LNCAP (cell line): ENCODE measurements at regions not wholly inside any gene's neighbourhood (a gene's known extent, or its start where the extent isn't known, plus 50 kb on each side); places are given as distances from the start of the nearest gene placed in this dataset.

Source experiments
- TF ChIP-seq, protein P1 (sequence below): fragments of 450-650 bp; IDR thresholded peaks from 2 replicates; pipeline ENCODE4 v1.5.1; 2017; ENCODE audit warnings: mild to moderate bottlenecking

DNA sequence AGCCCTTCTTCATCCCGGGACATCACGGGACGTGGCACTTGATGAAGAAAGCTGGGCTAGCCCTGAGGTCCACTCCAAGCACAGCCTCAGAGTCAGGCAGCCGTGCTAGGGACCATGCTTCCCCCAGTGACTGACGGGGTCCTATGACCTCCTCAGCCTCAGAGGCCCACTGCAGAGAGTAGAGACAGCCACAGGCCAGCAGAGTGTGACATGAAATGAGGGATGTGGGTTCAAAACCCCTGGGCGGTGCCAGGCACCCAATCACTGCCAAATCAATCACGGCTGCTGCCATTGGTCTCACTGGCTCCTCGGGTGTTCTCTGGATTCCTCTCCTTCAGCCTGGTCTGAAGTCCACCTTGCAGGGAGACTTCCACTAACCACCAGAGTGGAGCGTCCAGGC, 197.7 kb upstream of the CDH4 start:
- TF ChIP-seq, protein P1, sequence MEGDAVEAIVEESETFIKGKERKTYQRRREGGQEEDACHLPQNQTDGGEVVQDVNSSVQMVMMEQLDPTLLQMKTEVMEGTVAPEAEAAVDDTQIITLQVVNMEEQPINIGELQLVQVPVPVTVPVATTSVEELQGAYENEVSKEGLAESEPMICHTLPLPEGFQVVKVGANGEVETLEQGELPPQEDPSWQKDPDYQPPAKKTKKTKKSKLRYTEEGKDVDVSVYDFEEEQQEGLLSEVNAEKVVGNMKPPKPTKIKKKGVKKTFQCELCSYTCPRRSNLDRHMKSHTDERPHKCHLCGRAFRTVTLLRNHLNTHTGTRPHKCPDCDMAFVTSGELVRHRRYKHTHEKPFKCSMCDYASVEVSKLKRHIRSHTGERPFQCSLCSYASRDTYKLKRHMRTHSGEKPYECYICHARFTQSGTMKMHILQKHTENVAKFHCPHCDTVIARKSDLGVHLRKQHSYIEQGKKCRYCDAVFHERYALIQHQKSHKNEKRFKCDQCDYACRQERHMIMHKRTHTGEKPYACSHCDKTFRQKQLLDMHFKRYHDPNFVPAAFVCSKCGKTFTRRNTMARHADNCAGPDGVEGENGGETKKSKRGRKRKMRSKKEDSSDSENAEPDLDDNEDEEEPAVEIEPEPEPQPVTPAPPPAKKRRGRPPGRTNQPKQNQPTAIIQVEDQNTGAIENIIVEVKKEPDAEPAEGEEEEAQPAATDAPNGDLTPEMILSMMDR, result no peak

DNA sequence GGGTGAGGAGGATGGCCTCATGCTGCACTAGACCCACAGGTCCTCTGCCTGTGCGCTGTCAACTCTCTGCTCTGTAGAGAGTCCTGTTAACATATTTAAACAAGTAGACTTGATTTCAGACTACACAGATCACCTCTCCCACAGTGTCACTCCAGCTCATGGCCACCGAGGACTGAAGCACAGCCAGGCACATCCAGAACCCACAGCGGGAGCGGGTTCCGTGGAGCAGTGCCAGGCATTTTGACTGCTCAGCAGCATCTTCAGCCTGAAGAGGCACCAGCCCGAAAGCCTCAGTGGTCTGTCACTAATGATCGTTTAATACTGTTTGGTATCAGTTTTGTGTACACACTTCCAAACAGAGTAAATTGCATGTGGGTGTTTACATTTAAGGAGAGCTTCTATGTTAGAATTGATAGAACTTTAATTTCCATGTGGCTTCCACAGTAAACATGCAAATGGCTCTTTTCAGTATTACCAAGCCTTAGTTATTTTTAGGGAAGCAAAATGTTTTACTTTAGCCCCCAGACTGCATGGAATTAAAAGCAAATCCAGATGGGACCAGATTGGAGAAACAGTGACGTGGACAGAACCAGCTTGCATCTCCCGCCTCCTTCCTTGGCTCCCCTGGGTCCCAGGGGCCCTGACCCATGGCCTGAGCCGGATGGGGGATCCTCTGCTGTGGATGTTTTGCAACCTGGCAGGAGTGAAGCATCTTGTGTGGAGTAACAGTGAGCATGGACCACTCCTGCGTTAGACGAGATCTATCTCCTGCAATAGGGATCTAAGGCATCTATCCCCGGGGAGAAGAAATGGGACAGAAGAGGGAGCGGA, 196.7 kb upstream of the CDH4 start:
- TF ChIP-seq, protein P1, result no peak

DNA sequence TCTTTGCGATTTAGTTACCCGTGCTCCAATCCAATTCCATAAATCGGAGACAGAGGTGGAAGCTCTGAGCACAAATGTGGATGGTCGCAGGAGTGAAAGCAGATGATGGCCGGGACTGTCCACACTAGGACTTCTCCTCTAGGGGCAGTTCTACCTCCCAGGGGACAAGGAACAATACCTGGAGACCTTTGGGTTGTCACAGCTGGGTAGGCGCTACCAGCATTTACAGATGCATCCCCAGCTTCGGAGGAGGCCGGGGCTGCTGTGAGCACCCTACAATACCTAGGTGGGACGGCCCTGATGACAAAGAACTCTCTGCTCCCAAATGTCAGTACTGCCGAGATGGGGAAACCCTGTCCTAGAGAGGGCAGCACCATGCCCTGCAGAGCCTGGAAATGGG, 195.9 kb upstream of the CDH4 start:
- TF ChIP-seq, protein P1, result no peak

DNA sequence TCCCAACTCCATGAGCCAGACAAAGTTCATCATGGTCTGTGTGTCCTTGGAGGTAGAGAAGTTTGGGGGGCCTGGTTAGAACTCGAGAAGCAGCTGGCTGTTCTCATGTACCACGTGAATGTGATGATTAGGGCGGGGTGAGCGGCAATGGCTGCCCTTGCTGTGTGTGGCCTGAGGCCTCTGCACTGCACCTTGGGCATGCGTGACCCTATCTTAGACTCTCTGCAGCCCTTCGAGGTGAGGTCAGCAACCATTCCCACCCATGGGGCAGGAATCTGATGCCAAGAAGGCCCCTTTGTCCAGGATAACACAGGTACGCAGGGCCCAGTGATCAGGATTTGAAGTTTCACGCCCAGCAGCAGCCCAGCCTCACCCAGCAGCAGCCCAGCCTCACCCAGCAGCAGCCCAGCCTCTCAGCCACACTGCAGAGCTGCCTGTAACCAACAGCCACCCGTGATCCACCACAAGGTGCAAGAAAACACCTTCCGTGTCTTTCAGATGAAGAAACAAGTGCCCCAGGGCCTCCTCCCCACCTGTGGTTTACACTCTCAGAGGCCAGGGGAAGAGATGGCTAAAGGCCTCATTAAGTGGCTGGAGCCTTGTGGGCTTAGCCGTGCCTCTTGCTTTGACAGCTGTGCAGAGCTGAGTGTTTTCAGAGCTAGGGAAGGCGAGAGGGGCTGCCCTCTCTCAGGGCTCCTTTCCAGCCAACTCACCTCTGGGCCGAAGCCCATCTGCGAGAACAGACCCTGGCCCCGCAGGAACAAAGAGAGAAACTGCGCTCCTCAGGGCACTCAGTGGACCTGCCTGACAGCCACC, 195.2 kb upstream of the CDH4 start:
- TF ChIP-seq, protein P1, result no peak

DNA sequence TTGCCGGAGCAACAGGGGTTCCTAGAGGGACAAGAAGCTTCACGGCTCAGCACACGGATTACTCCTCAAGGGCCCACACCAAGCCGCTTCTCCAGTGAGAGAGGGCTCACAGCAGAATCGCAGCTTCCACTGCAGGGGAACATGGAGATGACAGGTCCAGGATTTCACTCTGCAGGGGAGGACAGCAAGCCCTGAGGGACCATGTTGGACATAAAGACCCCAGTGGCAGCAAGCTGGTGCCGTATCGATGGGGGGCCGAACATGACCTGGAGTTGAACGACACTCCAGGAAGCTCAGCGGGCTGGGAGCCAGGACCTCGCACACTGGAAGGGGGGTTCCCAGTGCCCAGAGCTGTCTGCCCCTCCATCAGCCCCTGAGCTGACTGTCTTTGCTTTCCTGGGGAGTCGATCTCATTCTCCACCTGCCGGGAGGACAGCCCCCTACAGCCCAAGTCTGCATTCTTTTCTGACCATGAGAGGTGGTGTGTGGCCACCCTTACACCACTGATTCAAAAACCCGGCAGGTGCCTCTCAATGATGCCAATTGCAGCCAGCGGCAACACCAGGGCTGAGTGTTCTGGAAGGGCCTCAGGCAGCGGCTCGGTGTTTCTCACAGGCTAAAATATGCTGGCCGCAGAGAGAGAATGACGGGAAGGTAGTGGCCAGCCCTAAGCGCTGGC, 194.5 kb upstream of the CDH4 start:
- TF ChIP-seq, protein P1, result no peak

DNA sequence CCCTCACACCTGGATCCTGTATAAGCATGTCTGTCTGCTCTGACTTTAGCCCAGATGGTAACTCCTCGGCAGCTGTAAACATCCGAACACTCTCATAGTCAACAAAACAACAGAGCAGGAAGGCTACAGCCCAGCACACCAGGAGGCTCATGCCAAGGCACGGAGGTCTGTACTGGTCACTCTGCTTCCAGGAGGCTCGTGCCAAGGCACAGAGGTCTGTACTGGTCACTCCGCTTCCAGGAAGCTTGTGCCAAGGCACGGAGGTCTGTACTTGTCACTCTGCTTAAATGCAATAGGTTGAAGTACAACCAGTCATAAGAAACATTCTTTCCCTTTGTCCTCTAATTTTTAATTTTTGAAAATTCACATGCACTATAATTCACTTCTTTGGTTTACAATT, 190.1 kb upstream of the CDH4 start:
- TF ChIP-seq, protein P1, result no peak

DNA sequence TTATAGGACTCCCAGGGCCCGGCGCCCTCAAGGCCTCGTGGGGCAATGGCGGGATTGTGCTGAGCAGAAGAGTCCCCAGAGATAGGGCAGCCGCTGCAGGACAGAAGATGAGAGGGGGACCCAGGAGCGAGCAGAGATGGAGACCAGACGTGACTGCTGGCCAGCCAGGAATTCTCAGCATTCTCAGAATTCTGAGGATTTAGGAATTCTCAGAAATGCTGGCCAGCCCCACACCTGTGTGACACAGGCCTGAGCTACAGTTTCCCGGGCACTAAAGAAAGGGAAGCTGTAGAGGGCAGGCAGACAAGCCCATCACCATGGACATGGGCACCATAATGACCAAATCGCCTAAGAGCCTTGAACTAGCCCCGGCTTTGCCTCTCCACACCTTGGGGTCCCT, 186.2 kb upstream of the CDH4 start:
- TF ChIP-seq, protein P1, result no peak
